Upper lobe of left lung (tissue), 6 donors: ENCODE measurements at regions not wholly inside any gene's neighbourhood (a gene's known extent, or its start where the extent isn't known, plus 50 kb on each side); places are given as distances from the start of the nearest gene placed in this dataset.

Experiments
- ATAC-seq, 2 donors: fragments of 200-7000 bp; cut with Tn5 transposase; one replicate each; pipeline ENCODE4 v1.9.1; 2022; ENCODE audit warnings: mild to moderate bottlenecking in 2 of 2, moderate library complexity in 2 of 2; ENCODE audit not compliant: low FRiP score in 2 of 2
- DNase-seq, 2 donors: peaks; one replicate each; pipeline ENCODE4 v3.0.0-alpha.2; 2019 to 2020
- H3K27ac ChIP-seq, 4 donors: fragments of 200-600 bp; sonication (generic); one replicate each; pipeline ENCODE4 v1.5.1; 2016 to 2019
- H3K27me3 ChIP-seq, 4 donors: fragments of 200-600 bp; sonication (generic); one replicate each; pipeline ENCODE4 v1.5.1; 2017 to 2019
- H3K36me3 ChIP-seq, 4 donors: fragments of 200-600 bp; sonication (generic); one replicate each; pipeline ENCODE4 v1.5.1; 2016 to 2019
- H3K4me1 ChIP-seq, 4 donors: fragments of 200-600 bp; sonication (generic); one replicate each; pipeline ENCODE4 v1.5.1; 2018 to 2019
- H3K4me3 ChIP-seq, 4 donors: fragments of 200-600 bp; sonication (generic); one replicate each; pipeline ENCODE4 v1.5.1; 2017 to 2019; ENCODE audit warnings: mild to moderate bottlenecking in 2 of 4, moderate library complexity in 1 of 4
- H3K9me3 ChIP-seq, 4 donors: fragments of 200-600 bp; sonication (generic); one replicate each; pipeline ENCODE4 v1.5.1; 2018 to 2019
- EP300 ChIP-seq, 4 donors: sonication (generic); formaldehyde crosslinking; IDR thresholded peaks; one replicate each; pipeline ENCODE4 v1.5.1; 2017; ENCODE audit warnings: antibody characterized with exemption in 4 of 4, control low read depth in 2 of 4
- POLR2A ChIP-seq, 4 donors: fragments of 450-650 bp; IDR thresholded peaks; one replicate each; pipeline ENCODE4 v1.5.1; 2016 to 2017; ENCODE audit warnings: antibody characterized with exemption in 4 of 4, mild to moderate bottlenecking in 2 of 4
- POLR2AphosphoS5 ChIP-seq, 2 donors: sonication (generic); formaldehyde crosslinking; IDR thresholded peaks; one replicate each; pipeline ENCODE4 v1.5.1; 2017; ENCODE audit warnings: antibody characterized with exemption in 2 of 2
- WGBS, 2 donors: methylation state at CpG; one replicate each; pipeline ENCODE4 v1.1.5; 2017 to 2018; 5-methylcytosine and 5-hydroxymethylcytosine counted together
- TF ChIP-seq, protein P1 (sequence below), 6 experiments: fragments of 450-650 bp in 4 of 6; fragments of 200-600 bp in 2 of 6; sonication (generic) in 2 of 6; IDR thresholded peaks; one replicate each; pipeline ENCODE4 v1.5.1; 2016 to 2019; ENCODE audit warnings: antibody characterized with exemption in 6 of 6
- donor health status: DM: no; HTN: no; CAD: no; lungs with moderate emphysema.
- donor health status: DM: no; HTN: yes; CAD: no; lungs with severe emphysema.

DNA sequence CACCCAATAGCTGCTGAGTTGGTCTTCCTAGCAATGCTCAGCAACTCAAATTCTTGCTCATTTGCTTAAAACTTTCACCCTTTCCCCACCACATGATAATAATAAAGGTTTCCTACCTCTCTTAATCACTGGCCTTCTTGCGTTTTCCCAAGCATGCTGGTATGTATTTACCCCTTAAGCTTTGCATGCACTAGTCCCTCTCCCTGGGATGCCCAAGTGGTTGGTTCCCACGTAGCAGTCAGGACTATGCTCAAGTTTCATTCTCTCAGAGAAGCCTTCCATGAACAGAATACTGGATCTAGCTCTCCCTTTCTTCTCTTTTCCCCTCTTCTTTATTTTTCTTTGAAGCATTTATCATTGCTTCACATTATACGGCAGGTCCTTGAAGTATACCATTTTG, 108.8 kb downstream of the KBTBD8 start:
- TF ChIP-seq EP300 (IDR thresholded peaks at IDR 0.05) (no peak), POLR2A (IDR thresholded peaks at IDR 0.05) (no peak), POLR2AphosphoS5 (IDR thresholded peaks at IDR 0.05) (no peak)
- TF ChIP-seq, protein P1, sequence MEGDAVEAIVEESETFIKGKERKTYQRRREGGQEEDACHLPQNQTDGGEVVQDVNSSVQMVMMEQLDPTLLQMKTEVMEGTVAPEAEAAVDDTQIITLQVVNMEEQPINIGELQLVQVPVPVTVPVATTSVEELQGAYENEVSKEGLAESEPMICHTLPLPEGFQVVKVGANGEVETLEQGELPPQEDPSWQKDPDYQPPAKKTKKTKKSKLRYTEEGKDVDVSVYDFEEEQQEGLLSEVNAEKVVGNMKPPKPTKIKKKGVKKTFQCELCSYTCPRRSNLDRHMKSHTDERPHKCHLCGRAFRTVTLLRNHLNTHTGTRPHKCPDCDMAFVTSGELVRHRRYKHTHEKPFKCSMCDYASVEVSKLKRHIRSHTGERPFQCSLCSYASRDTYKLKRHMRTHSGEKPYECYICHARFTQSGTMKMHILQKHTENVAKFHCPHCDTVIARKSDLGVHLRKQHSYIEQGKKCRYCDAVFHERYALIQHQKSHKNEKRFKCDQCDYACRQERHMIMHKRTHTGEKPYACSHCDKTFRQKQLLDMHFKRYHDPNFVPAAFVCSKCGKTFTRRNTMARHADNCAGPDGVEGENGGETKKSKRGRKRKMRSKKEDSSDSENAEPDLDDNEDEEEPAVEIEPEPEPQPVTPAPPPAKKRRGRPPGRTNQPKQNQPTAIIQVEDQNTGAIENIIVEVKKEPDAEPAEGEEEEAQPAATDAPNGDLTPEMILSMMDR (IDR thresholded peaks at IDR 0.05) = no peak
- Histone ChIP-seq H3K9me3 (no peaks in the 10 kb centered on the region), H3K36me3 (no peaks in the 10 kb centered on the region), H3K4me1 (no peaks in the 10 kb centered on the region), H3K4me3 (no peak overlapping the region), H3K27me3 (no peaks in the 10 kb centered on the region), H3K27ac (no peak overlapping the region)
- DNase-seq (no peak), ATAC-seq (no peak)
- 69 to 73% methylated on average over 3 of the region's 3 CpGs for WGBS, 2 donors

DNA sequence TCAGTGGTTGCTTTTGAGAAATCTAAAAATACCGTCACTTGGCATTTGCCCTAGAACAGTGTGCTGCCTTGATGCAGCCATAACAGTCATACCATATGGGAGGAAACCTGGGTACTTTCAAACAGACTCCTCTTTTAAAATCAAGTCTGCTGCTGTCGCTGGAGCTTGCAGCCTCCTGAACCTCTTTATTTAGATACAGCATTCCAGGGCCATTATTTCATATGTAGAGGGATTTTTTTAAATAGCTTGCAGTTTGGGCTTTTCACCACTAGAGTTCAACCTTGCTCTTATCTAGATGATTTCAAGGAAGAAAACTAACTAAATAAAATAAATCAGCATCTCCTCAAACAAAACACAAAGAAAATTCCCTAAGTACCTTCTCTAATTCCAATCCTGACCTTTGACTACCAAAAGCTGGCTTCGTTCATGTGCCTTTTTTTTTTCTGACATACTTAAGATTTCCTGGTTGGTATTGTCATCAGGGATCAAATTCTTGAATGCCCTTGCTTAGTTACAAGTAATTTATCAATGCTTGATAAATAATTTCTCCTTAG, 111.6 kb downstream of the KBTBD8 start:
- Histone ChIP-seq H3K27me3 (no peaks in the 10 kb centered on the region), H3K9me3 (no peaks in the 10 kb centered on the region), H3K4me1 (no peaks in the 10 kb centered on the region), H3K36me3 (no peaks in the 10 kb centered on the region), H3K27ac (no peak overlapping the region), H3K4me3 (no peak overlapping the region)
- no peak for TF ChIP-seq POLR2A (IDR thresholded peaks at IDR 0.05)
- no peak for TF ChIP-seq POLR2AphosphoS5 (IDR thresholded peaks at IDR 0.05)
- TF ChIP-seq, protein P1 (IDR thresholded peaks at IDR 0.05) = peak in 4 of 6 experiments; percentile 27 to 50 (median 34)
- TF ChIP-seq EP300 (IDR thresholded peaks at IDR 0.05) = no peak
- WGBS, 2 donors = 32 to 34% methylated on average over 3 of the region's 3 CpGs
- no peak for DNase-seq
- no peak for ATAC-seq

DNA sequence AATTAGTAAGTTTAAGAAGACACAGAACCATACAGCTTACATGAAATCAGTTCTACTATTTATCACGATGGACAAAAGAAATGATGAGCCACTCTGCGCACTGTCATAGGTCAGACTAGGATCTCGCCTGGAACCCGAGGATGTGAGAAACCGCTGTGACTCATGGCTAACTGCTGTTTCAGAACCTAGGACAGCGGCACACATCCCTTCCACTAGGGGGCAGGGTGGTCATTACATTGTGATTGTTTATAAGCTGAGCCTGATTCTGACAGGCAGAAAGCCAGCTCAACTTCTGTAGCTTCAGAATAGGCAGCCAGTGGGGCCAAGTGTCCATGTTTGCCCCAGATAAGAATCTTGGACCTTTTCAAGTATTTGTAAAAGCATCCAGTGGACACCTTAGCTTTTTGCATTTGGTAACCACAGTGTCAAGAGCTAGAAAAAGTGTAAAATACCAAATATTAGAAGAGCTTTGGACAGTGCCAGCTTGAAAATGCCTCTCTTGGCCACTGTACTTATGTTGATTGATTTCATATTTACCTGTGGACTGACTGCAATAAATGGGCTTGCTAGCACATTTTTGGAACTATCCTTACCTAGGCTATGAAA, 115.8 kb downstream of the KBTBD8 start:
- H3K27ac ChIP-seq = no peak overlapping the region
- H3K9me3 ChIP-seq = no peaks in the 10 kb centered on the region
- peak; percentile 85 to 89 for ATAC-seq
- no peak overlapping the region for H3K4me3 ChIP-seq
- peak in 1 of 2 donors; percentile 73 for DNase-seq
- TF ChIP-seq, protein P1 (IDR thresholded peaks at IDR 0.05) = peak; percentile 64 to 86 (median 80)
- TF ChIP-seq POLR2AphosphoS5 (IDR thresholded peaks at IDR 0.05) = no peak
- 10 to 20% methylated on average over 2 to 6 of the region's 6 CpGs for WGBS, 2 donors
- H3K4me1 ChIP-seq = no peaks in the 10 kb centered on the region
- no peaks in the 10 kb centered on the region for H3K27me3 ChIP-seq
- H3K36me3 ChIP-seq = no peaks in the 10 kb centered on the region

DNA sequence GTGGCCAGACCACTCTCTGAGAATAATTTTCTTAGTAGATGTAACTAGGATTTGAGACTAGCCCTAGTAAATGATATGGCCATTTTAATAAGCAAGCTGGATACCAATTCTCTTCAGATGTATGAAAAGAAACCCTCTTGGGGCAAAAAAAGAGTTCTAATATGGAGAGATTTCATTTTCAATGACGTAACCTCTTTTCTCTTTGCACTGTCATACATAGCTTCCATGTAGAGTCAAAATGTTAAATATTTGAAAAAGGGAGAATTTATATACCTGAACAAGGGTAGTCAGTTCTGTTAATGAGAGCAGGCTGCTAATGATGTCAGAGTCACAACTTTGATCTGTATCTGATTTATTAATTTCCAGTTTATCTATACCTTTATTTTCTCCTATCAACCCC, 120.0 kb downstream of the KBTBD8 start:
- WGBS, 2 donors = 87 to 97% methylated on average over 1 of the region's 1 CpG
- H3K4me1 ChIP-seq = no peaks in the 10 kb centered on the region
- no peak overlapping the region for H3K4me3 ChIP-seq
- ATAC-seq (no peak), DNase-seq (no peak)
- no peaks in the 10 kb centered on the region for H3K9me3 ChIP-seq
- no peaks in the 10 kb centered on the region for H3K27me3 ChIP-seq
- no peak overlapping the region for H3K27ac ChIP-seq
- TF ChIP-seq POLR2A (IDR thresholded peaks at IDR 0.05) (no peak), EP300 (IDR thresholded peaks at IDR 0.05) (no peak), POLR2AphosphoS5 (IDR thresholded peaks at IDR 0.05) (no peak)
- TF ChIP-seq, protein P1 (IDR thresholded peaks at IDR 0.05) = no peak
- H3K36me3 ChIP-seq = no peaks in the 10 kb centered on the region

DNA sequence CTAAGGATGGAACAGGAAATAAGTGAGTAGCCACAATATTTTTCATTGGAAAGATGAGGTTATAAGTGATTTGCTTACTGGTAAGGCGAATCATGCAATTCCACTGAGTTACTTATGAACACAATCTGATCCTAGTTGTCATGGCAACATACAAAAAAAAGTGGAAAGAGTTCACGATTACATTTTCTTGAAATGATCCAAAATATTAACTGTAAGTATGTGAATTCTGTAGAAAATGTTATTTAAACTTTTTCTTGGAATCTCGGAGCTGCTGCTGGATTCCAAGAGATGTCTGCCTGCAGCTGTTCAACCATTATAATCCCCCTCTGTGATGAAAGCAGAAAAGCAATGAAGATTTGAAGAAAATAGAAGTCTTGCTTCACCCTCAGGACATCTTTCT, 120.5 kb downstream of the KBTBD8 start:
- no peak for ATAC-seq
- Histone ChIP-seq H3K27ac (no peak overlapping the region), H3K4me1 (no peaks in the 10 kb centered on the region), H3K9me3 (no peaks in the 10 kb centered on the region), H3K27me3 (no peaks in the 10 kb centered on the region), H3K36me3 (no peaks in the 10 kb centered on the region), H3K4me3 (no peak overlapping the region)
- TF ChIP-seq POLR2A (IDR thresholded peaks at IDR 0.05) (no peak), POLR2AphosphoS5 (IDR thresholded peaks at IDR 0.05) (no peak), EP300 (IDR thresholded peaks at IDR 0.05) (no peak)
- TF ChIP-seq, protein P1 (IDR thresholded peaks at IDR 0.05) = no peak
- no peak for DNase-seq
- 55 to 61% methylated on average over 3 of the region's 3 CpGs for WGBS, 2 donors
